PC-3 (cell line): ENCODE measurements at regions not wholly inside any gene's neighbourhood (a gene's known extent, or its start where the extent isn't known, plus 50 kb on each side); places are given as distances from the start of the nearest gene placed in this dataset.

Source experiments
- ATAC-seq: fragments of 200-7000 bp; cut with Tn5 transposase; 2 replicates; pipeline ENCODE4 v1.9.1; 2020; ENCODE audit warnings: mild to moderate bottlenecking, moderate library complexity
- BruUV-seq: library from RNA; stranded (reverse); fragments of 400-500 nt; replicated peaks from 2 replicates; lab custom pipeline; 2021; lab: Mats Ljungman, UMichigan
- CTCF ChIA-PET: fragments of 300-600 bp; sonication (Branson Sonifier 250); formaldehyde crosslinking; loops from one replicate; lab custom pipeline; 2022; ENCODE audit warnings: antibody characterized with exemption; lab: Charles Lee
- POLR2A ChIA-PET: fragments of 300-600 bp; sonication (Branson Sonifier 250); formaldehyde crosslinking; loops from one replicate; lab custom pipeline; 2022; ENCODE audit warnings: antibody characterized with exemption; ENCODE audit not compliant: unreplicated experiment; lab: Charles Lee
- DNase-seq: peaks from one replicate; pipeline ENCODE4 v3.0.0-alpha.2; 2015
- H2AFZ ChIP-seq: fragments of 300-600 bp; sonication (generic); 2 replicates; pipeline ENCODE4 v1.6.0; 2016; ENCODE audit warnings: antibody characterized with exemption, low read length
- H3F3A ChIP-seq: fragments of 300-600 bp; sonication (generic); one replicate; pipeline ENCODE4 v1.6.0; 2017; ENCODE audit warnings: antibody characterized with exemption, low read length, control low read depth, mild to moderate bottlenecking; ENCODE audit not compliant: unreplicated experiment
- H3K27ac ChIP-seq: fragments of 300-600 bp; sonication (generic); 2 replicates; pipeline ENCODE4 v1.5.1; 2016; ENCODE audit warnings: mild to moderate bottlenecking, low read length
- H3K27me3 ChIP-seq: fragments of 300-600 bp; sonication (generic); 2 replicates; pipeline ENCODE4 v1.6.1; 2016; ENCODE audit warnings: low read length, mixed read lengths
- H3K36me3 ChIP-seq: fragments of 300-600 bp; sonication (generic); 2 replicates; pipeline ENCODE4 v1.6.1; 2016; ENCODE audit warnings: low read depth, mixed run types, low read length, mixed read lengths
- H3K4me1 ChIP-seq: fragments of 300-600 bp; sonication (generic); 2 replicates; pipeline ENCODE4 v1.5.1; 2016; ENCODE audit warnings: low read length; ENCODE audit not compliant: insufficient read depth
- H3K4me2 ChIP-seq: fragments of 300-600 bp; sonication (generic); 2 replicates; pipeline ENCODE4 v1.6.0; 2016; ENCODE audit warnings: low read length
- H3K4me3 ChIP-seq: fragments of 300-600 bp; sonication (generic); 2 replicates; pipeline ENCODE4 v1.5.1; 2016; ENCODE audit warnings: mild to moderate bottlenecking, low read length, mixed read lengths
- H3K79me2 ChIP-seq: fragments of 300-600 bp; sonication (generic); 2 replicates; pipeline ENCODE4 v1.6.1; 2017; ENCODE audit warnings: low read length, mixed read lengths
- H3K9ac ChIP-seq: fragments of 300-600 bp; sonication (generic); 2 replicates; pipeline ENCODE4 v1.6.0; 2016; ENCODE audit warnings: mild to moderate bottlenecking, low read length
- H3K9me2 ChIP-seq: fragments of 300-600 bp; sonication (generic); replicated peaks from 2 replicates; pipeline ENCODE4 v1.6.1; 2016; ENCODE audit warnings: mixed run types, low read length, mixed read lengths
- H3K9me3 ChIP-seq: fragments of 300-600 bp; sonication (generic); 2 replicates; pipeline ENCODE4 v1.6.1; 2016; ENCODE audit warnings: low read length, mixed read lengths
- H4K20me1 ChIP-seq: fragments of 300-600 bp; sonication (generic); 2 replicates; pipeline ENCODE4 v1.6.1; 2016; ENCODE audit warnings: low read length, mixed read lengths
- EZH2 ChIP-seq: fragments of 300-600 bp; sonication (generic); IDR thresholded peaks from one replicate; pipeline ENCODE4 v1.6.1; 2017; ENCODE audit warnings: antibody characterized with exemption, mild to moderate bottlenecking, low read length; ENCODE audit not compliant: unreplicated experiment
- EZH2phosphoT487 ChIP-seq: fragments of 300-600 bp; sonication (generic); IDR thresholded peaks from 2 replicates; pipeline ENCODE4 v1.6.1; 2018; ENCODE audit warnings: mild to moderate bottlenecking, antibody characterized with exemption, low read length, borderline replicate concordance
- intact Hi-C: fragments of 100-400 bp; cut with micrococcal nuclease; formaldehyde crosslinking; loops from 2 replicates; pipeline ENCODE4 v1.9.0; 2023
- TF ChIP-seq, protein P1 (sequence below): fragments of 300-600 bp; sonication (generic); conservative IDR thresholded peaks from 2 replicates; pipeline ENCODE4 v1.5.1; 2017; ENCODE audit warnings: antibody characterized with exemption, low read depth, mild to moderate bottlenecking, low read length

GRCh38 chr1:172763057-172763456 lies 104.2 kb downstream of the FASLG start:
- no peaks in the 10 kb centered on the region for H4K20me1 ChIP-seq
- H2AFZ ChIP-seq: no peak overlapping the region
- ChIA-PET CTCF (no interaction called here), POLR2A (no interaction called here)
- peaks cover 10% of the 10 kb centered on the region for H3K4me1 ChIP-seq
- no peaks in the 10 kb centered on the region for H3K27me3 ChIP-seq
- intact Hi-C loops: no loop called here
- H3K4me3 ChIP-seq: no peak overlapping the region
- no peak overlapping the region for H3K4me2 ChIP-seq
- TF ChIP-seq EZH2 (no peak), EZH2phosphoT487 (no peak)
- TF ChIP-seq, protein P1, sequence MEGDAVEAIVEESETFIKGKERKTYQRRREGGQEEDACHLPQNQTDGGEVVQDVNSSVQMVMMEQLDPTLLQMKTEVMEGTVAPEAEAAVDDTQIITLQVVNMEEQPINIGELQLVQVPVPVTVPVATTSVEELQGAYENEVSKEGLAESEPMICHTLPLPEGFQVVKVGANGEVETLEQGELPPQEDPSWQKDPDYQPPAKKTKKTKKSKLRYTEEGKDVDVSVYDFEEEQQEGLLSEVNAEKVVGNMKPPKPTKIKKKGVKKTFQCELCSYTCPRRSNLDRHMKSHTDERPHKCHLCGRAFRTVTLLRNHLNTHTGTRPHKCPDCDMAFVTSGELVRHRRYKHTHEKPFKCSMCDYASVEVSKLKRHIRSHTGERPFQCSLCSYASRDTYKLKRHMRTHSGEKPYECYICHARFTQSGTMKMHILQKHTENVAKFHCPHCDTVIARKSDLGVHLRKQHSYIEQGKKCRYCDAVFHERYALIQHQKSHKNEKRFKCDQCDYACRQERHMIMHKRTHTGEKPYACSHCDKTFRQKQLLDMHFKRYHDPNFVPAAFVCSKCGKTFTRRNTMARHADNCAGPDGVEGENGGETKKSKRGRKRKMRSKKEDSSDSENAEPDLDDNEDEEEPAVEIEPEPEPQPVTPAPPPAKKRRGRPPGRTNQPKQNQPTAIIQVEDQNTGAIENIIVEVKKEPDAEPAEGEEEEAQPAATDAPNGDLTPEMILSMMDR: no peak
- BruUV-seq: no TSS peak
- no peaks in the 10 kb centered on the region for H3K79me2 ChIP-seq
- no peak for DNase-seq
- no peaks in the 10 kb centered on the region for H3K9me2 ChIP-seq
- ATAC-seq: no peak
- no peak overlapping the region for H3K9ac ChIP-seq
- no peaks in the 10 kb centered on the region for H3K9me3 ChIP-seq
- H3K36me3 ChIP-seq: no peaks in the 10 kb centered on the region
- H3K27ac ChIP-seq: no peak overlapping the region
- no peaks in the 10 kb centered on the region for H3F3A ChIP-seq

- Histone ChIP-seq H3K9me2 (no peaks in the 10 kb centered on the region), H3K79me2 (no peaks in the 10 kb centered on the region), H3K36me3 (no peaks in the 10 kb centered on the region), H4K20me1 (no peaks in the 10 kb centered on the region), H3F3A (no peaks in the 10 kb centered on the region), H3K9ac (no peak overlapping the region), H3K4me1 (peaks cover 10% of the 10 kb centered on the region), H3K4me2 (no peak overlapping the region), H3K9me3 (no peaks in the 10 kb centered on the region), H3K27ac (no peak overlapping the region), H3K4me3 (no peak overlapping the region), H2AFZ (no peak overlapping the region), H3K27me3 (no peaks in the 10 kb centered on the region)
- intact Hi-C loops: no loop called here
- ATAC-seq: no peak
- DNase-seq: no peak
- ChIA-PET CTCF (no interaction called here), POLR2A (no interaction called here)
- TF ChIP-seq, protein P1: no peak
- no peak for TF ChIP-seq EZH2phosphoT487
- TF ChIP-seq EZH2: no peak
- no TSS peak for BruUV-seq
Observed at GRCh38 chr1:172764378-172764777, 105.5 kb downstream of the FASLG start.

GRCh38 chr1:172766462-172766861 lies 107.6 kb downstream of the FASLG start:
- H3F3A ChIP-seq: no peaks in the 10 kb centered on the region
- POLR2A ChIA-PET: no interaction called here
- peaks cover 9% of the 10 kb centered on the region for H3K4me1 ChIP-seq
- no peaks in the 10 kb centered on the region for H4K20me1 ChIP-seq
- H3K9me2 ChIP-seq: no peaks in the 10 kb centered on the region
- H2AFZ ChIP-seq: no peak overlapping the region
- TF ChIP-seq EZH2phosphoT487: no peak
- no peak for TF ChIP-seq EZH2
- TF ChIP-seq, protein P1: no peak
- no TSS peak for BruUV-seq
- intact Hi-C loops: no loop called here
- no peak overlapping the region for H3K4me3 ChIP-seq
- H3K27ac ChIP-seq: no peak overlapping the region
- DNase-seq (no peak), ATAC-seq (no peak)
- no peak overlapping the region for H3K9ac ChIP-seq
- no peaks in the 10 kb centered on the region for H3K27me3 ChIP-seq
- H3K9me3 ChIP-seq: no peaks in the 10 kb centered on the region
- H3K79me2 ChIP-seq: no peaks in the 10 kb centered on the region
- H3K36me3 ChIP-seq: no peaks in the 10 kb centered on the region
- CTCF ChIA-PET: no interaction called here
- no peak overlapping the region for H3K4me2 ChIP-seq
